Vagina (tissue), 2 donors: ENCODE measurements at regions not wholly inside any gene's neighbourhood (a gene's known extent, or its start where the extent isn't known, plus 50 kb on each side); places are given as distances from the start of the nearest gene placed in this dataset.

ENCODE experiments used
- CTCF ChIP-seq, 3 experiments: fragments of 450-650 bp in 2 of 3; fragments of 200-600 bp in 1 of 3; sonication (generic) in 1 of 3; IDR thresholded peaks; one replicate each; pipeline ENCODE4 v1.5.1; 2017 to 2019; ENCODE audit warnings: antibody characterized with exemption in 3 of 3, mild to moderate bottlenecking in 2 of 3, moderate library complexity in 2 of 3
- POLR2A ChIP-seq, 2 donors: fragments of 450-650 bp; IDR thresholded peaks; one replicate each; pipeline ENCODE4 v1.6.1; 2017; ENCODE audit warnings: antibody characterized with exemption in 2 of 2, mild to moderate bottlenecking in 2 of 2, moderate library complexity in 2 of 2
- POLR2AphosphoS5 ChIP-seq, 2 donors: sonication (generic); formaldehyde crosslinking; IDR thresholded peaks; one replicate each; pipeline ENCODE4 v1.9.0; 2017; ENCODE audit warnings: antibody characterized with exemption in 2 of 2, mild to moderate bottlenecking in 2 of 2, low read depth in 1 of 2; ENCODE audit not compliant: insufficient read depth in 1 of 2

- TF ChIP-seq CTCF (IDR thresholded peaks at IDR 0.05), result no peak
- TF ChIP-seq POLR2AphosphoS5 (IDR thresholded peaks at IDR 0.05; ENCODE audit: insufficient read depth in 1 of 2, low read depth in 1 of 2), result no peak
- TF ChIP-seq POLR2A (IDR thresholded peaks at IDR 0.05), result no peak
These were observed 114.0 kb upstream of the ALDH1B1 start for GRCh38 chr9:38278457-38278856.
